ENCODE measurements at regions not wholly inside any gene's neighbourhood (a gene's known extent, or its start where the extent isn't known, plus 50 kb on each side); places are given as distances from the start of the nearest gene placed in this dataset.

DNA sequence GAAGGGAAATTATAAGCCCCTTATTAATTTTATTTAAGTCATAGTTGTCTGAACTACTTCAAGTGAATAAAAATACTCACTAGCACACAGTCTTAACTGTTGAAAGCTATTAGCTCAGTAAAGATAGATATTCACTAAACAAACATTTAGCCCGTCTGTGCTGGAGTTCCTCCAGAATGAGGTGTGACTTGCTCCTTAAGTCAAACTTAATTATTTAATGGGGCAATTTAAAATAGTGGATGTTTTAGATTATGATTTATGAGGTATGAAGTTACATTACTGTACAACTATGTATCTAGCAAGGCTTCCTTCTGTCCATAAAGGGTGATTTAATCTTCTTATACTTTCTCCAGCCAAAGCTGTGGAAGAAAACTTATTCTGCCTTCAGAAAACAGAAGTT is 414.0 kb upstream of the FLRT2 start:
- H3K4me3 ChIP-seq (ENCODE audit: low read depth, low read length): no peak overlapping the region
- TF ChIP-seq, protein P1, sequence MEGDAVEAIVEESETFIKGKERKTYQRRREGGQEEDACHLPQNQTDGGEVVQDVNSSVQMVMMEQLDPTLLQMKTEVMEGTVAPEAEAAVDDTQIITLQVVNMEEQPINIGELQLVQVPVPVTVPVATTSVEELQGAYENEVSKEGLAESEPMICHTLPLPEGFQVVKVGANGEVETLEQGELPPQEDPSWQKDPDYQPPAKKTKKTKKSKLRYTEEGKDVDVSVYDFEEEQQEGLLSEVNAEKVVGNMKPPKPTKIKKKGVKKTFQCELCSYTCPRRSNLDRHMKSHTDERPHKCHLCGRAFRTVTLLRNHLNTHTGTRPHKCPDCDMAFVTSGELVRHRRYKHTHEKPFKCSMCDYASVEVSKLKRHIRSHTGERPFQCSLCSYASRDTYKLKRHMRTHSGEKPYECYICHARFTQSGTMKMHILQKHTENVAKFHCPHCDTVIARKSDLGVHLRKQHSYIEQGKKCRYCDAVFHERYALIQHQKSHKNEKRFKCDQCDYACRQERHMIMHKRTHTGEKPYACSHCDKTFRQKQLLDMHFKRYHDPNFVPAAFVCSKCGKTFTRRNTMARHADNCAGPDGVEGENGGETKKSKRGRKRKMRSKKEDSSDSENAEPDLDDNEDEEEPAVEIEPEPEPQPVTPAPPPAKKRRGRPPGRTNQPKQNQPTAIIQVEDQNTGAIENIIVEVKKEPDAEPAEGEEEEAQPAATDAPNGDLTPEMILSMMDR (IDR thresholded peaks at IDR 0.05; ENCODE audit: low read depth, low read length): no peak

DNA sequence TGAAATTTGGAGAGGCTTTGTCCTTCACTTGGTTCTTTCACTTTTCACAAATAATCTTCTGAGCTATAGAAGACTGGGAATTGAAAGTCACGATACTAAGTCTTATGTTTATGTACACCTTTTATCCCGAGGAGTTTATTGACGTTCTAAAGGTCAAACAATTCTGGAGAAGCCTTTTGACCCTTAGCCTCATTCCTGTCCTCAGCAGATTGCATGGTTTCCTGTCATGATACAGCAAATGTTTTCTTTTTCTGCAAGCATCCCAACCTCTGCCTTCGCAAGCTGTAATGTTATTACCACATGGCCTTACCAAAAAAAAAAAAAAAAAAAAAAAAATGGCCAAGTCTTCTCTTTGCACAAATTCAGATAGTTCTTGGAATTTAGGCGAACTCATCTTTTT is 411.7 kb upstream of the FLRT2 start:
- TF ChIP-seq, protein P1 (IDR thresholded peaks at IDR 0.05; ENCODE audit: low read depth, low read length): no peak
- H3K4me3 ChIP-seq (ENCODE audit: low read depth, low read length): no peak overlapping the region

DNA sequence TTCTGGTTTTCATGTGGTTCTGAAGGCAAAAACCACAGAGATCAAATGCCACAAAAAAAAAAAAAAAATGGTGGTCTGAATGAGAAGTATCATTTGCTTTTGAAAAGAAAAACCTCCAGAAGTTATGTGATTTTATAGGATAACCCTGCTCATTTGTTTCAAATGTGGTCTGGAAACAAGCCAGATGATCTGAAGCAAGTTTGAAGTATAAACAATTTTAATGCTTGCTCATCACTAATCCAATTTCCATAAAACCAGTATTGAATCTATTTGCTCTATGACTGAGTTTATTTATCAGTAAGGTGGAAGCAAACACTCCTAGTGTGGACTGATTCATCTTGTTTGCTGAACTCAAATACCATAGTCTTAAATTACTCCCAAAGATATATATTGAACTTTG is 407.3 kb upstream of the FLRT2 start:
- H3K4me3 ChIP-seq (ENCODE audit: low read depth, low read length): no peak overlapping the region

DNA sequence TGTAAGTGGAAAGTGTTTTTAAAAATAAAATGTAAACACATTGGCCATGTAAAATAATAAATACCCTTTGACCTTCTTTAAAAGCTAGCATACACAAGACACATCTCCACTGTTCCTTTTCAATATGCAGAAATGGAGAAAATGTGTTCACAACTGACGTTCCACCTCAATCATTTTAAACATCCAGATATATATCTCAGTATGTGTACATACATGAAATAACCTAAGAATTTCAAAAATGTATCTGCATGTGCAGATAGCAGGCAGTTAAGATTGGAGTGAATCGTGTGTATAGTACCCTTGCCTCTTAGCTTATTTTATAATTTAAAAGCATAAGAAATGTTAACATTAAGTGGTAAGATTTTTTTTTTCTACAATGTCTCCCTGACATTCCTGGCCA is 406.2 kb upstream of the FLRT2 start:
- TF ChIP-seq, protein P1 (IDR thresholded peaks at IDR 0.05; ENCODE audit: low read depth, low read length): no peak
- no peak overlapping the region for H3K4me3 ChIP-seq (ENCODE audit: low read depth, low read length)

More for the DNA sequence above, 407.3 kb upstream of the FLRT2 start:
- TF ChIP-seq, protein P1 (IDR thresholded peaks at IDR 0.05; ENCODE audit: low read depth, low read length): no peak

GRCh38 chr14:85124631-85125290 is 405.2 kb upstream of the FLRT2 start:
- TF ChIP-seq, protein P1 (IDR thresholded peaks at IDR 0.05; ENCODE audit: low read depth, low read length): no peak
- no peak overlapping the region for H3K4me3 ChIP-seq (ENCODE audit: low read depth, low read length)

DNA sequence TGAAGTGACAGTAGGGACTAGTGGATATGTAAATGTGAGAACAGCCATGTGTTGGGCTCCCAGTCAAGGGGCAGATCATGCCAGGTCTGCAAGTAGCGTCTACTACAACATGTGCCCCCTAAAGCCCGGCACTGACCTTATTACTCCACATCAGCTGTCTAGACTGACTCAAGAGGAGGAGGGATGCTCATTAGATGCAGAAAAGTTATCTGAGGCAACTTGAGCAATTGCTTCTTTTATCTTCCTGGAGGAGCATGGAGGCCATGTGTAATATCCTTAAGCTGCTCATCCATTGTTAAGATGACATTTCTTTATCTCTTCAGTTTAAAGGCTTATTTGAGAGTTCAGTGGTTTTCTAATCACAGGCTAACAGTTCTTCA is 404.7 kb upstream of the FLRT2 start:
- TF ChIP-seq, protein P1 (IDR thresholded peaks at IDR 0.05; ENCODE audit: low read depth, low read length): no peak
- no peak overlapping the region for H3K4me3 ChIP-seq (ENCODE audit: low read depth, low read length)

DNA sequence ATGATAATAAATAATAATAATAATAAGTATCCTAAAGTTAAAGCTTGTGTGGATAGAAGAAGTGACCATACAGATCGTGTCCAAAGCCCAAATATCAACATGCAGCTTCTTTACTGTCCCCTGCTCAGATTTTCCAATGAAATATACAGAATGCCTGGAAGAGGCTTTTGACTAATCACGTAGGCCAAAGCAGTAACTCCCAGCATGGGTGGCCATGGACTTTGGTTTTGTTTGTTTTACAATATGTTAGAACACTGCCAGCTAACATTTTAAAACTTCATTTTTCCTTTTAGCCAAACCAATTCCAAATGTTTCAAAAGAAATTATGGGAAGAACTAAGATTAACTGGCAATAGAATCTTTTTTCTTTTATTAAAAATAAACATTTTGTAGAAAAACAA is 400.0 kb upstream of the FLRT2 start:
- TF ChIP-seq, protein P1 (IDR thresholded peaks at IDR 0.05; ENCODE audit: low read depth, low read length): no peak
- no peak overlapping the region for H3K4me3 ChIP-seq (ENCODE audit: low read depth, low read length)

All from WI38 (cell line).